ENCODE measurements at regions not wholly inside any gene's neighbourhood (a gene's known extent, or its start where the extent isn't known, plus 50 kb on each side); places are given as distances from the start of the nearest gene placed in this dataset.

- H3K27ac ChIP-seq: no peak overlapping the region
- TF ChIP-seq CTCF (IDR thresholded peaks at IDR 0.05): no peak
Observed at GRCh38 chr5:149437391-149438040, 58.4 kb upstream of the IL17B start.

GRCh38 chr5:149435660-149436059 lies 56.6 kb upstream of the IL17B start:
- ATAC-seq (no peak), DNase-seq (no peak)
- Histone ChIP-seq H3K4me3 (no peak overlapping the region), H3K27ac (no peak overlapping the region), H3K4me1 (peaks cover 24% of the 10 kb centered on the region), H3K27me3 (ENCODE audit: low read depth) (no peaks in the 10 kb centered on the region), H3K9me3 (no peaks in the 10 kb centered on the region), H3K36me3 (no peaks in the 10 kb centered on the region)
- no peak for TF ChIP-seq CTCF (IDR thresholded peaks at IDR 0.05)
- intact Hi-C loops (cut with DNase I): no loop called here

More at GRCh38 chr5:149437391-149438040, 58.4 kb upstream of the IL17B start:
- ATAC-seq (no peak), DNase-seq (no peak)
- intact Hi-C loops (cut with DNase I): no loop called here
- peaks cover 15% of the 10 kb centered on the region for H3K4me1 ChIP-seq
- H3K4me3 ChIP-seq: no peak overlapping the region
- H3K9me3 ChIP-seq: no peaks in the 10 kb centered on the region
- no peaks in the 10 kb centered on the region for H3K36me3 ChIP-seq
- H3K27me3 ChIP-seq (ENCODE audit: low read depth): no peaks in the 10 kb centered on the region

- TF ChIP-seq CTCF (IDR thresholded peaks at IDR 0.05): no peak
- Histone ChIP-seq H3K4me1 (peaks cover 28% of the 10 kb centered on the region), H3K27me3 (ENCODE audit: low read depth) (no peaks in the 10 kb centered on the region), H3K27ac (no peak overlapping the region), H3K9me3 (no peaks in the 10 kb centered on the region), H3K4me3 (no peak overlapping the region), H3K36me3 (no peaks in the 10 kb centered on the region)
- intact Hi-C loops (cut with DNase I): no loop called here
- DNase-seq: no peak
- no peak for ATAC-seq
Observed at GRCh38 chr5:149435015-149435376, 55.9 kb upstream of the IL17B start.

- H3K36me3 ChIP-seq: no peaks in the 10 kb centered on the region
- peaks cover 28% of the 10 kb centered on the region for H3K4me1 ChIP-seq
- ATAC-seq: peak; percentile 47 to 54
- intact Hi-C loops (cut with DNase I): no loop called here
- H3K4me3 ChIP-seq: no peak overlapping the region
- H3K27me3 ChIP-seq (ENCODE audit: low read depth): no peaks in the 10 kb centered on the region
- no peak overlapping the region for H3K27ac ChIP-seq
- peak; percentile 90 for TF ChIP-seq CTCF (IDR thresholded peaks at IDR 0.05)
- no peaks in the 10 kb centered on the region for H3K9me3 ChIP-seq
- no peak for DNase-seq
Observed at GRCh38 chr5:149434162-149435014, 55.3 kb upstream of the IL17B start.

- Histone ChIP-seq H3K36me3 (no peaks in the 10 kb centered on the region), H3K27ac (no peak overlapping the region), H3K4me1 (peaks cover 33% of the 10 kb centered on the region), H3K9me3 (no peaks in the 10 kb centered on the region), H3K4me3 (no peak overlapping the region), H3K27me3 (ENCODE audit: low read depth) (no peaks in the 10 kb centered on the region)
- intact Hi-C loops (cut with DNase I): no loop called here
- TF ChIP-seq CTCF (IDR thresholded peaks at IDR 0.05): no peak
- DNase-seq (no peak), ATAC-seq (no peak)
Observed at GRCh38 chr5:149433524-149434131, 54.5 kb upstream of the IL17B start.
